HG02588 (cell line): ENCODE measurements at regions not wholly inside any gene's neighbourhood (a gene's known extent, or its start where the extent isn't known, plus 50 kb on each side); places are given as distances from the start of the nearest gene placed in this dataset.

ENCODE experiments used
- ATAC-seq: cut with Tn5 transposase; IDR thresholded peaks from one replicate; pipeline ENCODE4 v1.9.1; 2021; ENCODE audit warnings: mild to moderate bottlenecking, moderate library complexity; ENCODE audit not compliant: unreplicated experiment

- ATAC-seq: no peak
Measured at GRCh38 chr5:42898760-42899159, 87.1 kb upstream of the SELENOP start.

GRCh38 chr5:42896523-42896922, 84.8 kb upstream of the SELENOP start:
- ATAC-seq: no peak

- no peak for ATAC-seq
Measured at GRCh38 chr5:42894057-42894456, 82.4 kb upstream of the SELENOP start.

GRCh38 chr5:42889311-42889933, 77.7 kb upstream of the SELENOP start:
- ATAC-seq: peak; percentile 92

- no peak for ATAC-seq
Measured at GRCh38 chr5:42888771-42889170, 77.1 kb upstream of the SELENOP start.

DNA sequence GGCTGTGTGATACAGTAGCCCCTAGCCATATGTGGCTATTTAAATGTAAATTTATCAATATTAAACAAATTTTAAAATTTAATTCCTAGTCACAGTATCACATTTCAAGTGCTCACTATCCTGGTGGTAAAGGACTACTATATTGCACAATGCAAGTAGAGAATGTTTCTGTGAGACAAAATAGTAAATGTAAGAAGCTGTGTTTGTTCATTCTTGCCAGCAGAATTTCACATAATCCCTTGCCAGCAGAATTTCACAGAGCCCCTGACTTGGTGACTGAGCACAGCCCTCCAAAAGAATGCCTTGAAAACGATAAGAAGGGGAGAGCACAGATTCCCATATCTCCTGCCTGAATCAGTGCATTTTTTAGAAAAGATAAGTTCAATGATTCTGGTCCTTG, 75.9 kb upstream of the SELENOP start:
- ATAC-seq: no peak

- no peak for ATAC-seq
Measured at GRCh38 chr5:42887097-42887496, 75.4 kb upstream of the SELENOP start.

GRCh38 chr5:42886635-42887034, 74.9 kb upstream of the SELENOP start:
- ATAC-seq: no peak

DNA sequence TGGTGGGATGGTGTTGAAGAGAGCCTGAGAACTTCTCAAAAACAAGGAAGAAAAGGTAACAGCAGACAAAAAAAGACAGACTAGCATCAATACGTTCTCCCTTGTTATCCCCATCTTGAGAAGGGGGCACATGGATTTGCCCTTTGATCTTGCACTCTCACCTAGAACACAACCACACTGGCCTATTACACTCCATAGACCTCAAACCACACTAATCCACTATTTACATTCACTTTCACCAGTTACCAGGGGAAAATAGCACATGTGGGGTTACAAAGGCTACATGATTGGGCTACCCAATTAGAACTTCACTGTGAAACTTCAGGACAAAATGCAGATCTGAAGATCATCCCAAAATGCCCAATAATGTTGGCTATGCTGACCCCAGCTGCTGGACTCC, 72.6 kb upstream of the SELENOP start:
- ATAC-seq: no peak

DNA sequence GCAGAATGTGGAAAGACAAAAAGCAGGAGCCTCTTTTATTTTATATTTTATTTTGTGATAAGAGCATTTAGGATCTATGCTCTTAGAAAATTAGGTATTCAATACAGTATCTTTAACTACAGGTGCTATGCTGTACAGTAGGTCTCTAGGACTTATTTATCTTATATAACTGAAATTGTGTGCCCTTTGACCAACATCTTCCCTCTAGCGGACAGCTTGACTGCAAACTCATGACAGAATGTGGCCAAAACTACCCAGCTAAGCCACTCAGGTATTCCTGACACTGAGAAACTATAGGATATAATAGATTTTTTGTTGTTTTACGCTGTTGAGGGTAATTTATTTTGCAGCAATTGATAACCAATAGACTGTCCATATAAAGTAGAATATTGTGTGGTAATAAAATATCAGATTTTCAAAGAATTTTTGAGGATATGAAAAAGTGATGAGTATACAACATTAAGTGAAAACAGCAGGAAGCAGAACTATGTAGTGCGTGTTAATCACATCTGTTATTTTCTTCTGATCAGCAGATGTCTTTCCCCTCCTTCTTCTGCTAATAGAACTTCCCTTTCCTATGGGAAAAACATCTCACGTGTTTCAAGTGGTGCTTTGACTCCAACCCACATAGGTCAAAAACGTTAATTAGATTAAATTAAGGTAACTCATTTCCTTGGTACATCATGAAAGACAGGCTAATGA, 69.9 kb upstream of the SELENOP start:
- no peak for ATAC-seq

DNA sequence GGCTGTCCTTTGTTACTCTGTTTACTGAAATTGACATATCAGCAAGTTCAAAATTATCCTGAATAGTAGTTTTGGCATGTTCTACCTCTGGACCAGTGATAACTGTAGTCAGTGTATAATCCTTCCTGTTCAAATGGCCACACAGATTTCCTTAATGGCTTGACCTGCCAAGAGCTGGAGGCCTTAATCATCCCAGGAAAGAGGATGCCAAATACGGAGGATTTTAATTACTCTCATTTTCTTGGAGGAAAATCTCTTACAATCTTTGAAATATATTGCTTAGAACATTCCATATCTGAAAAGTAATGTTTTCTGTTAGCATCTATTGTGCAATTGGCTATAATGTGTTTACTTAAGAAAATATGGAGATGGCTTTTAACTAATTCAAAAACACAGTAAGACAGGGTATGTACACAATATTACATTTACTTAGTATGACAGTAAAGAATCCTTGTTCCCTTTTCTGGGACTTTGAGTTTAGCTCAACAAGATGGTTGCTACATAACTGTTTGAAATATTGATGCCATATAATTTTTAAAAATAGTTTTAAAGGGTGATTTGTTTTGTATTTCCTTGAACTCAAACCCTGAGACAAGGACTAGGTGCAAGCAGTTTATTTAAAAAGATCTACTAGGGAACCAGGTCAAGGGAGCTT, 68.9 kb upstream of the SELENOP start:
- ATAC-seq: no peak

DNA sequence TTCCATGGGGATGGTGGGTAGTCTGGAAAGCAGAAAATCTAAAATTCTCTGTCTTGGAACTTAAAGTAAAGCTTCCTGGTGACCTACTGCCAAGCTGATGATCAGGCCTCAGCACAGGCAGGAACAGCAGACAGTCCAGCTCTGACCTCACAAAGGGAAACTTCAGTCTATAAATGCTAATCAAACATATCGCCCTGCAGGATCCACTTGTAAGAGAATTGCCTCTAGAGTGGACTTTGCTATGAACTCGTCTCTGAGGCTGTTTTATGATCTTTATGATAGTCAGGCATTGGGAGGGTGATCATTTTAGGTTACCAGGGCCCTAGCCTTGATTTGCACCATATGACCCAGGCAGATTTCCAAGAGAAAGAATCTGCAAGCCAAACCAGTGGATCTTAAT, 67.6 kb upstream of the SELENOP start:
- ATAC-seq: no peak

- no peak for ATAC-seq
Measured at GRCh38 chr5:42878550-42878949, 66.9 kb upstream of the SELENOP start.

- no peak for ATAC-seq
Measured at GRCh38 chr5:42878041-42878440, 66.3 kb upstream of the SELENOP start.

GRCh38 chr5:42877431-42877830, 65.7 kb upstream of the SELENOP start:
- no peak for ATAC-seq

DNA sequence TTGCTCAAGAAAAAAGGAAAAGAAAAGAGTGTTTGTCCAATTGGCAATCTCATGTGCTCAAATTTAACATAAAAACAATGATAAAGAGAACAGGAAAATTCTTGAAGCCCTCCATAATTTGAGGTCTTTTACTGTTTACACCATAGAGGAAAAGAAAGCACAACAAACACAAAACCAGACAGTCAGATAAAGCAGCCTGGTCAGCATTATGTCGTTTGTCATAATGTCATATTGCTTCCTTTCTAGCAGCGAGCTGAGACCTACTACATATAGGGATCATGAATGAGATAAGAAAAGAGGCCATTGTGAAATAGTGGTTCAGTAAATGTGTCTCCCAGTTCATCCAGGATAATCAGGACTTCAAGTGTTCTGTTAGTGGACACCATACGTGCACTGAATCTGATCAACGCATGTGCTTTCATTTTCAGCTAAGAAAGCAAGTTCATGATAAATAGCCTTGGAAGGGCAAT, 64.7 kb upstream of the SELENOP start:
- ATAC-seq: no peak

- ATAC-seq: no peak
Measured at GRCh38 chr5:42875785-42876374, 64.2 kb upstream of the SELENOP start.

GRCh38 chr5:42875211-42875610, 63.5 kb upstream of the SELENOP start:
- ATAC-seq: no peak

GRCh38 chr5:42874621-42875198, 63.0 kb upstream of the SELENOP start:
- no peak for ATAC-seq

DNA sequence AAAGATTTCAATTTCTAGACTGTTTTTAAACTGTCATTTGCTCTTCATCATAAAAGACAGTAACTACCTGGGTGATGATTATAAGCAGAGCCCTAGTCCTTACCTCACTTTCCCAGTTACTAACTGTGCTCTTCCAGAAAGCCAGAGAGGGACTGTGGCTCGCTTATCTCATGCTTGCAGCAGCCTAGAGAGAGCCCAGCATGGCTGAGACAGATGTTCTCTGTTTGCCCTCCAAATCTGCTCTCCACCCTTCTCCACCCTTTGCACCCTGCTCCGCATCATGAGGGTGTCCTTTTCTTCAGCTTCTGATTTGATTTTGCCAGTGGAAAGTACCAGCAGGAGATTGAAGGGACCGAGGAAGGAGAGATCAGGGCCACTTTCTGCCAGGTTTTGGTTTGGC, 61.2 kb upstream of the SELENOP start:
- no peak for ATAC-seq

DNA sequence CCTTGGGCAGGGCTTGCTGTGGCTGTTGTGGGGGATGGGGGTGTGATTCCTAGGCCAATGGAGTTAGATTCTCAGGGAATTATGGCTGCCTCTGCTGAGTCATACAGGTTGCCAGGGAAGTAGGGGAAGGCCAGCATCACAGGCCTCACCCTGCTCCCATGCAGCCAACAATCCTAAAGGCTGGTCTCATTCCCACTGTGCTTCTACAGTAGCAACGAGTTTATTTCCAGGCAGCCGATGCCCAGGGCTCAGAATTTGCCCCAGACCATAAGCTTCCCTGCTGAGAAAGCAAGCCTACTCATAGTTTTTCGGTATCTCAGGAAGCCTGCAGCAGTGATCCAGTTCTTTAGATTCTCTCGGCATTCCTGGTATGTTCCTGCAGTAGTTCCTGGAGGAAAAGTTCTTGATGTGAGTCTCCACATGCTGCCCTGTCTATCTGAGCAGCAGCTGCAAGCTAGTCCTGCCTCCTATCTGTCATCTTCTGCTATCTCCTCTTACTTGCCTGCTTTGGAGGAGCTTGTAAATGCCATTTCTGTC, 59.3 kb upstream of the SELENOP start:
- no peak for ATAC-seq
